AG04449 (cell line): ENCODE measurements at regions not wholly inside any gene's neighbourhood (a gene's known extent, or its start where the extent isn't known, plus 50 kb on each side); places are given as distances from the start of the nearest gene placed in this dataset.
"Not testable (repeated sequence)": the region's sequence is repeated elsewhere in the genome, so short reads cannot be mapped to it uniquely, and the experiment has no call there.

Experiments used
- CTCF ChIA-PET: fragments of 350-600 bp; formaldehyde crosslinking; extraction: SDS; loops from one replicate; lab custom pipeline; 2021; ENCODE audit warnings: antibody characterized with exemption; lab: Yijun Ruan, JAX
- POLR2A ChIA-PET: fragments of 400-600, 350-600 bp; formaldehyde crosslinking; extraction: SDS; loops from one replicate; lab custom pipeline; 2020; ENCODE audit warnings: antibody characterized with exemption, inconsistent platforms; lab: Yijun Ruan, JAX
- DNase-seq: peaks from one replicate; pipeline ENCODE4 v3.0.0-alpha.2; 2010; ENCODE audit warnings: low read depth, low spot score
- H3K4me3 ChIP-seq: 2 replicates; pipeline ENCODE4 v1.5.1; 2011; ENCODE audit warnings: low read depth, mild to moderate bottlenecking, control low read depth, low read length
- CTCF ChIP-seq: IDR thresholded peaks from one replicate; pipeline ENCODE4 v1.5.1; 2011; ENCODE audit warnings: mild to moderate bottlenecking, moderate library complexity, low read length, control low read depth, inconsistent platforms; ENCODE audit not compliant: insufficient read depth; ENCODE audit errors: missing control alignments

GRCh38 chr1:118535901-118536300 is 350.9 kb upstream of the SPAG17 start:
- POLR2A ChIA-PET: no interaction called here
- H3K4me3 ChIP-seq: no peak overlapping the region
- no peak for TF ChIP-seq CTCF
- CTCF ChIA-PET: no interaction called here
- no peak for DNase-seq

- H3K4me3 ChIP-seq, POLR2A ChIA-PET, CTCF ChIA-PET, DNase-seq: not testable (repeated sequence)
Measured at GRCh38 chr1:118511922-118512321, 326.9 kb upstream of the SPAG17 start.

DNA sequence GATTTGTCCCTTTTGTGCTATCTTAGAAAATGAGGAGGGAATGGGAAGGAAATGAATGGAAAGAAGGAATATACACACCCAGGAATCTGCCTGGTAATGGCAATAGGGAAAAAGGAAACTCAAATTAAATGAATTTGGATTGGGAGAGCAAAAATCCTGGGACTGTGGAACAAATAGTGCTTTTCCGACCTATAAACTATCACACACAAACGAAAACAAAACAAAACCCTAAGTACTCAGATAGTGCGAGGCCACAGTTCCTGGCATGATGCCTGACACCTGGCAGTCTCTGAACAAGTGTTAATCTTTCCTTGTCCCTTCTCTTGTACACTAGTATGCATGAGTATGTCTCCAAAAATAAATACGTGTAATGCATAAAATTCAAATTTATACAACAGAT is 319.8 kb upstream of the SPAG17 start:
- ChIA-PET CTCF (no interaction called here), POLR2A (no interaction called here)
- no peak for DNase-seq
- no peak overlapping the region for H3K4me3 ChIP-seq
- no peak for TF ChIP-seq CTCF

DNA sequence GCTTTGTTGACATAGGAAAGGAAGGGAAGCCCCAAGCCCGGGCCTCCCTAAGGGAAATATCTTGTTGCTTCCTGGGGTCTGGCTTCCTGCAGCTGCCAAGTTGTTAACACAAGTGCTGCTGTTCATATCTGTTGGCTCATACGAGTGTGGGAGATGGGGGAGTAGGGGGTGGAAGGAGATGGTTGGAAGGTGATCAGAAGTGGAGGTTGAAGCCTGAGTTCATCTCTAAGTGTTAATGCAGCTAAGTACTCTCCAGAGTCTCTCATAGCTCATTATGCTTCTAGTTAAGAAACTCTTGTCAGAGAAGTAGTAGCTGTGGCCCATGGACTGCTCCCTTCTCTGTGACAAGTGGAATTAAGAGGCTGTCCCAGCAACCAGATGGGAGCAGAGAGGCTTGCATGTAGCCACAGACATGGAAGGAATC is 319.2 kb upstream of the SPAG17 start:
- no peak for DNase-seq
- TF ChIP-seq CTCF: no peak
- ChIA-PET POLR2A (no interaction called here), CTCF (no interaction called here)
- H3K4me3 ChIP-seq: no peak overlapping the region

GRCh38 chr1:118503752-118504151 is 318.7 kb upstream of the SPAG17 start:
- no peak overlapping the region for H3K4me3 ChIP-seq
- TF ChIP-seq CTCF: no peak
- ChIA-PET CTCF (no interaction called here), POLR2A (no interaction called here)
- no peak for DNase-seq

- no peak overlapping the region for H3K4me3 ChIP-seq
- POLR2A ChIA-PET: no interaction called here
- no peak for TF ChIP-seq CTCF
- CTCF ChIA-PET: interaction anchor here (0.8 kb wide), 1 partner anchor 44 kb away, joined by 3 read pairs; no protein-coding TSS in a partner anchor
- DNase-seq: no peak
Measured at GRCh38 chr1:118494998-118495397, 310.0 kb upstream of the SPAG17 start.

DNA sequence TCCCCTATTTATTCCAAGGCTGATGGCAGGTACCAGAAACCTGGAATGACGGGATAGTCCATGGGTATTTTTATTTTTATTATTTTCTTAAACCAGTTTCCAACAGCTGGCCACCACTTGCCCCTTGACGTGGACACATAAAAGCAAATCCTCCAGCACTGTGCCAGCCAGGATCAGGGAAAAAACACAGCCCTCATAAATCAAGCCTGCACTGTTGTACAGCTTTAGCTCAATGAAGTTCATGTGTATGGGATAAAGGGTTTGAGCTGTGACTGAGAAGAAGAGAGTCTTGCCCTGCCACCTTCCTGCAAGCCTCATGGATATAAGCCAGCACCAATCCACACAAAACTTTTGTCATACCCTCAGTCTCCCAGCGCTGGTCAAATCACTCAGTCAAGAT is 303.8 kb upstream of the SPAG17 start:
- CTCF ChIA-PET: no interaction called here
- TF ChIP-seq CTCF: no peak
- no peak overlapping the region for H3K4me3 ChIP-seq
- DNase-seq: no peak
- POLR2A ChIA-PET: no interaction called here
